ENCODE measurements at regions not wholly inside any gene's neighbourhood (a gene's known extent, or its start where the extent isn't known, plus 50 kb on each side); places are given as distances from the start of the nearest gene placed in this dataset.

- TF ChIP-seq POLR2A (IDR thresholded peaks at IDR 0.05; ENCODE audit: low read depth, low read length) (no peak), EZH2 (IDR thresholded peaks at IDR 0.05; ENCODE audit: borderline replicate concordance, low read depth, low read length, severe bottlenecking) (no peak)
Observed at GRCh38 chr13:34747507-34747906, 194.6 kb upstream of the NBEA start.
